GM19372 (cell line): ENCODE measurements at regions not wholly inside any gene's neighbourhood (a gene's known extent, or its start where the extent isn't known, plus 50 kb on each side); places are given as distances from the start of the nearest gene placed in this dataset.
"Not testable (repeated sequence)": the region's sequence is repeated elsewhere in the genome, so short reads cannot be mapped to it uniquely, and the experiment has no call there.

Experiments
- ATAC-seq: cut with Tn5 transposase; IDR thresholded peaks from one replicate; pipeline ENCODE4 v1.9.1; 2021; ENCODE audit warnings: mild to moderate bottlenecking, low read depth, moderate library complexity; ENCODE audit not compliant: unreplicated experiment

DNA sequence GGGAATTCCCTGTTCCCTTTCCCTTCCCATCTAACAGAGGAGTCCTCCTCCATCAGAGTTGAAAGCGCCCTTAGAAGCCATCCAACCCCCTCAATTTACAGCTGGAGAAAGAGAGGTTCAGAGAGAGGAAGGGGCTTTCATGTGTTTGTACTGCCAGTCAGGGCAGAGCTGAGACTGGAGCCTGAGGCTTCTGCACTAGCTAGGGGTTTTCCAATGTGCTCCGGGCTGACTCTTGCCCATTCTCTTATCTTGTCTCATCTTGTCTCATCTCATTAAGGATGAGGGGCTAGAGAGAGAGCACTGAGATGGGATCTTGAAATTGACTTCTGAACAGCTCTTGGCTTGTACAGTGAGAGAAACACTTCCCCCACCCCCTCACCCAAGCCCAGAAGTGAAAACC lies 67.4 kb upstream of the SHB start:
- no peak for ATAC-seq

- ATAC-seq, result no peak
Observed at GRCh38 chr9:38134611-38135237, 65.7 kb upstream of the SHB start.

GRCh38 chr9:38133595-38133994 lies 64.6 kb upstream of the SHB start:
- ATAC-seq, result no peak

GRCh38 chr9:38132956-38133355 lies 63.9 kb upstream of the SHB start:
- ATAC-seq, result no peak

GRCh38 chr9:38131729-38132128 lies 62.7 kb upstream of the SHB start:
- ATAC-seq, result no peak

DNA sequence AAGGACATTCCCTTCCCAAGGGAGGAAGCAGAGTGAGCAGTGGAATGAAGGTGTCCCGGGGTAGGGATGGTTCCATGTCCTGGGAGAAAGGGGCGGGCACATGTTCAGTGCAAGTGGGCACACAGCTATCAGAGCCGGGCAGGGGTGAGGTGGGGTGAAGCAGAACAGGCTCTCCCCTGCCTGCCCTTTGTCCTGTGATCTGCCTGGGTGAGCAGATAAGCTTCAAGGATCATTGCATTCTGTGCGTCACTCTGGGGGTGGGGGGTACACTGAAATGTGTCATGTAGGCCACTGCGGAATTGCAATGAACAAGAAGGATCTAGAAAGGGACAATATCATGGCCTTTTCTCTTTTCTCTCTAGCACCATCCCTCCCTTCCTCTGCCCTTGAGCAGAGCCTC lies 61.7 kb upstream of the SHB start:
- ATAC-seq, result no peak

GRCh38 chr9:38129366-38129765 lies 60.3 kb upstream of the SHB start:
- no peak for ATAC-seq

- no peak for ATAC-seq
Observed at GRCh38 chr9:38128752-38129270, 59.8 kb upstream of the SHB start.

GRCh38 chr9:38127271-38127839 lies 58.3 kb upstream of the SHB start:
- no peak for ATAC-seq

DNA sequence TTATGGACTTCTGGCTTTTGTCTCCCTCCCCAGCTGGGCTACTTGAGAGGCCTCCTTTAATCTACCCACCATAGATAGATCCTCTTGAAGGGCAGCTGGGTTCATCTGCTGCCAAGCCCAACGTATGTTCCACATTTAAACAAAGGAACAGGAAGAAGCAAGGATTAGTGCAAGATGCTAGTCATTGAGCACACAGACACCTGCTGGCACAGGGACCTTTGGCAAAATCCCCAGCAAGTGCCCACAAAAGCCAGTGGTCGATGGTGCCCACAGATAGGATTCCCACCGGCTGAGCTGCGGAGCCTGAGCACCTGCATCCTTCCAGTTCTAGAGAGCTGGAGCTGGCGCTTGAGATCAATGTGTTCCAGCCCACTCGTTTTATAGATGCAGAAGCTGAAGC lies 57.7 kb upstream of the SHB start:
- no peak for ATAC-seq

DNA sequence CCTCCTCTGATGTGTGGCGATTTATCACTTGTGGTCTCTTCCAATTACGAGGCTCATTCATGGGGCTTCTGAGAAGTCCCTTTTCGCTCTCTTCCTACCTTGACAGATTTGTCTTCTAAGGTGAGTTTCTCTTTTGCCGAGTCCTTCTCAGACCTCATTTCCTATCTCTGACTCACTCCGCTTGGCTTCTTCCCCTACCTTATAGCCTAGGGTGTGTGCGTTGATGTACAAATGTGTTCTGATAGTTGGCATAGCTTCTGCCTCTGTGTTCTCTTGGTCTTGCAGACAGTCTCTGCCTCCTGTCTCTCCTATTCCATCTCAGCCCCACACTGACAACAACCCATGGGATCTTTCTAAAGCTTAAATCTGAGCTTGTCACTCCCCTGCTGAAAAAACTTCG lies 56.9 kb upstream of the SHB start:
- ATAC-seq, result no peak

DNA sequence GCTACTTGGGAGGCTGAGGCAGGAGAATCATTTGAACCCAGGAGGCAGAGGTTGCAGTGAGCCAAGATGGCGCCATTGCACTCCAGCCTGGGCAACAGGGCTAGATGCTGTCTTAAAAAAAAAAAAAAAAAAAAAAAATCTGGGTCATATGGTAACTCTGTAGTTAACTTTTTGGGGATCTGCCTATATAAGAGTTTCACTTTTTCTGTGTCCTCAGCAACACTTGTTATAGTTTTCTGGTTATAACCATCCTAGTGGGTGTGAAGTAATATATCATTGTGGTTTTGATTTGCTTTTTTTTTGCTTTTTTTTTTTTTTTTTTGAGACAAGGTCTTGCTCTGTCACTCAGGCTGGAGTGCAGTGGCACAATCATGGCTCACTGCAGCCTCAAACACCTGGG lies 54.3 kb upstream of the SHB start:
- ATAC-seq, result not testable (repeated sequence)

- ATAC-seq, result no peak
Observed at GRCh38 chr9:38120961-38121360, 51.9 kb upstream of the SHB start.

DNA sequence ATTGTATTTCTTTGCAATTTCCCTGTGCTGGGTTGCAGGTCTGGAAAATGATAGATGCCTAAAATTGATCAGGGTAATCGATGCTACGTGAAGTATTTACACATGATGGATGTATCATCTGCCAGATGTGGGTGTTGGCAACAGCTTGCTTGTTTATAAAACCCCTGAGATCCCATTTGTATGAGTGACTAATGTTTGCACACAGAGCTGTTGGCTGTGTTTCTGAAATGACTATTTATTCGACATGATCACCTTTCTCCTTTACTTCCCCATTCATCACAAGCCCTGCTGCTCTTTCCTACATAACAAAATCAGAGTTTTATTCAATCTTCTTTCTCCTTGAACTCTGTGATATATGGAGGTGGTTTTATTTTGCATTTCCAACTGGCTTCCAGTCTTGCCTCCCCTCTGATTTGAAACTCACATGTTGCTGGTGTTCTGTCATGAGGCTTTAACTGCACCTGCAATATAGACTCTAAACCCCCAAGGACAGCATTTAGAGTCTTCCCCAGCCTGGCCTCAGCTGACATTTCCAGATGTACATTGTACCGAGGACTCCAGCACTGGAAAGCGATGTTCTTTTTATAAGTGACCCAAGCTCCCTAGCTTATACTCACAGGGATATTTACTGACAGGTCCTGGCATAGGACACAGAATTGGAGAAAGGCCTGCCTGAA lies 50.7 kb upstream of the SHB start:
- no peak for ATAC-seq

- ATAC-seq, result no peak
Observed at GRCh38 chr9:38118862-38119438, 49.9 kb upstream of the SHB start.
